B cell (primary cell): ENCODE measurements at regions not wholly inside any gene's neighbourhood (a gene's known extent, or its start where the extent isn't known, plus 50 kb on each side); places are given as distances from the start of the nearest gene placed in this dataset.

Experiments used
- CTCF ChIP-seq: fragments of 200-600 bp; IDR thresholded peaks from one replicate; pipeline ENCODE4 v1.8.0; 2022; ENCODE audit warnings: antibody characterized with exemption, mild to moderate bottlenecking
- EZH2 ChIP-seq: IDR thresholded peaks from 2 replicates; pipeline ENCODE4 v1.6.1; 2012; ENCODE audit warnings: borderline replicate concordance, low read depth, mild to moderate bottlenecking, moderate library complexity, low read length; ENCODE audit not compliant: insufficient read depth, poor library complexity, severe bottlenecking

- TF ChIP-seq CTCF (no peak), EZH2 (no peak)
Measured at GRCh38 chr22:22167791-22168189, 76.8 kb upstream of the VPREB1 start.
